HG03060 (cell line): ENCODE measurements at regions not wholly inside any gene's neighbourhood (a gene's known extent, or its start where the extent isn't known, plus 50 kb on each side); places are given as distances from the start of the nearest gene placed in this dataset.
"Not testable (repeated sequence)": the region's sequence is repeated elsewhere in the genome, so short reads cannot be mapped to it uniquely, and the experiment has no call there.

Source experiments
- ATAC-seq: cut with Tn5 transposase; IDR thresholded peaks from one replicate; pipeline ENCODE4 v1.9.1; 2021; ENCODE audit warnings: low read depth, moderate number of reproducible peaks; ENCODE audit not compliant: unreplicated experiment

DNA sequence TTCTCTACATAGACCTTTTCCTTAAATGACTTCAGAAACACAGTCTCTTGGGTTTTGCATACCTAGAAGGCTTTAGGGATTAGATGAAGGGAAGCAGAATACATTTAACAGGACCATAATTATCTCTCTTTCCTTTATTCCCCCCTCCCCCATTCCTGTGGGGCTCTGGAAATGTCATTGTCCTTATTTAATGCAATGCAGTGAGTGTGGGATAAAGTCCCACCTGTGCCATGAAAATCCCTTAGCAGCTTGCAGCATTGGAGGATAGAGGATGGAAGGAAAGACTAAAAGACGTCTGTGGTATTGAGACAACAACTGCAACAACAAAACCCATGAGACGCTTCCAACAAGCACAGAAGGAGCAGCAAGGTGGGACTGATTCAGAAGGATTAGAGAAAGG, 117.8 kb upstream of the DCC start:
- ATAC-seq, result no peak

DNA sequence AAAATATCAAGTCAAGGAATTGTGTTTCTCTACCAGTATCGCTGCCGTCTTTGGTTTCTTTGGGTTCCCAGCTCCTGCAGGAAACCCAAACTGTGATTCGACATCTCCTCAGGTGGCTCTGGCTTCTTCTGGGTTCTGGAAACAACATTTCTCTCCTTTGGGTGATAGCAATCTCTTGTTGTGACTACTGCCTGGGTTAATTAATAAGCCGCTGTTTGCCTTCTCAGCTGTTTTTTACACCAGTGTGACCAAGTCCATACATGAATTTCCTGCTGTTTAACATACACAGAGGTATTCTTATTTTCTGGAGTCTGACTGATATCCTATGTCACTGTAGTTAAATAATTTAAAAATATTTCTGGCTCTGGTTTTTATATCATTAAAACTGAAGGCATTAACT, 112.5 kb upstream of the DCC start:
- ATAC-seq, result no peak

DNA sequence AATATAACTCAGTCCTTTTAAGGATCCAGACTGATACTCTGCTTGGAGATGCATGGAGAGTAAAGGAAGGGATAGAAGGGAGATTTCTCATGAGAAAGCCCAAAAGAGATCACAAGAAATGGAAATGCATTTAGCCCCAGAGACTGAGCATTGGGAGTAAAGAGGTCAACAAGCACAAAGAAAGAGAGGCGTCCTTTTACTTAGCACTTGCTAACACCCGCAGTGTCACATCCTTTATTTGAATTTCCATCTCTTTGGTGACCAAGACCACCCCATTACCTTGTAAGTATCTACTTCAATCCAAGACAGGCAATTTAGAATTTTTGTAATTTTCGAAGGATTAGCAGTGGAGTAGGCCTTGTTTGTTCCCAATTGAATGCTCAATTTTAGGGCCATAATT, 111.8 kb upstream of the DCC start:
- ATAC-seq, result no peak

DNA sequence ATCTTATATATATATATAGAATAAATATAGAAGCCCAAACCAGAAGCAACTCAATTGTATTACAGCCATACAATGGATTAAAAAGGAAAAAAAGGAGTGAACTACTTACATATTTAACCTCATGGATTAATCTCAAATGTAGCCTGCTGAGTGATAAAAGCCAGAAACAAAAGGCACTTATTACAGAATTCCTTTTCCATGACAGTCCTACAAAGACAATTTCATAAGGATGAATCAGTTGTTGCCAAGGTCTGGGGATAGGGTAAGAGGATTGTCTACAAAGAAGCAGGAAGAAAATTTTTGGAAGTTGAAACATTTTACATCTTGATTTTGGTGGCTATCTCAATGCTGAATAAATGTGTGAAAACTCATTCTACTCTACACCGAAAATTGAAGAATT, 103.9 kb upstream of the DCC start:
- no peak for ATAC-seq

DNA sequence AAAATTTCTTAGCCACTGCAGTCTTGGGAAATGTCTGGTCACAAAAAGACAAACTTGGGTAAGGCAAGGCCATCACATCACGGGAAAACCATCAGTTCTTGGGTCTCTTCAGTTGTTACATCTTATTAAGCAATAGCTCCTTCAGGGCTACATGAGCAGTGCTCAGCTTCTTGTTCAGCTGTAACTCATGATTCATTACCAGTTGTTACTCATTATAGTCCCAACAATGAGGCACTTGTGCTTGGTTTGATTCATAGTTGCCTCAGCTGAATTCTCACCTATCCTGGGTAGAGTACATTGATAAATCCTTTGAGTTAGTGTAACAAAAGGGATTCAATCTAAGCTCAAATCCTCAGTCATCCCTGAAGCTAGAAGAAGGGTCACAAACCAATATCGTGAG, 102.4 kb upstream of the DCC start:
- ATAC-seq, result no peak

DNA sequence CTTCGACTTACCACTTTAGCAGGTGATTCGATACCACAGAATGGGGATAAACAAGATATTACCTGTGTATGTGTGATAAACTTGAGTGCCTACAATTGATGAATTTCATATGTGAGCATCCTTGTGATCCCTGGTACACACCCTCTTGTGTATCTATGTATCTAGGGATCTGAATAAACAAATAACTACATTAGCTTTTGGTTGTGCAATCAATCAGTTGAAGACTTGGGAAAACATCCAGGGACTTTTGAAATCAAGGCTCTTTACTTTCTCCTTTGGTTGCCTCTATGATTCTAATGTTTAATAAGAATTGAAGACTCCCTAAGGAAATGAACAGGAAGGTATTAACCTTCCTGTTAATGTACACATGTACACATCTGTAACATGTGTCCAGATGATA, 97.3 kb upstream of the DCC start:
- no peak for ATAC-seq

DNA sequence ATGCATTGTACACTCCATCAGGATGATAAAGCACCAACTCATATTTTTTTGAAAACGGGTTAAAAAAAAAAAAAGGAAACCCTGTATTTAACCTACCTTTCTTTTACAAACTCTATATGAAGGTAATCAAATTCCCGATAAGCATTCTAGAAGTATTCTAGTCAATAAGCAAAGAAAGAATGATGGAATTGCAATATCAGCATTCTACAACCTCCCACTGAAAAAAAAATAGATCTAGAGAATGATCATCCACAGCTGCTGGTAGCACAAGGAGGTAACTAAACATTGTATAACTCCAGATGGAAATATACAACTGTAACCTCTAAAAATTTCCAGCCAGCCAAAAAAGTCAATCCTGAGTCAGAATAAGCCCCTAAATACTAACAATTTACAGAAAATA, 95.3 kb upstream of the DCC start:
- no peak for ATAC-seq

DNA sequence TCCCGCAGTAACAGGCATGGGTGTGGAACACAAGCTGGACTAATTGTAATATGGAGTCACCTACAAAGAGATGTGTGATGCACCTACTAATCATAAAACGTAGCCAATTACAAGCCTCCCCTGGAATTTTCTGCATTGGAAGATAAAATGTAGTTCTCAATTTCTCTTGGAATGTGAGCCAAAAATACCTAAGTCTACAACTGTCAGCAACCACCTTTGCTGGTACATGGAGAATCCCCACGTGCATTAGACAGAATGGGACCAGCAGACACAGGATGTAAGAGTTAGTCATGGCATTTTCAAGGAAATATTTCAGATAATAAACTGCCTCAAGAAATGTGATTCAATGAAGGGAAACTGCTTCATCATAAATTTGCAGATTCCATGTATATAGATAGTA, 85.6 kb upstream of the DCC start:
- no peak for ATAC-seq

DNA sequence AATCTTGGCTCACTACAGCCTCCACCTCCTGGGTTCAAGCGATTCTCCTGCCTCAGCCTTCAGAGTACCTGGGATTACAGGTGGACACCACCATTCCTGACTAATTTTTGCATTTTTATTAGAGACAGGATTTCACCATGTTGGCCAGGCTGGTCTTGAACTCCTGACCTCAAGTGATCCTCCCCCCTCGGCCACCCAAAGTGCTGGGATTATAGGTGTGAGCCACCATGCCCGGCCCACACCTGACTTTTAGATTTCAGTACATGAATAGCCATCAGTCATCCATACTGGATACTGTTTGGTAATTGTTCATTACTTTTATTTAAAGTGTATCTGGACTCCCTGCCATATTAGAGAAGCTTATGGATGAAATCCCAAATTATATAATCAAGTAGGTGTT, 82.6 kb upstream of the DCC start:
- ATAC-seq, result not testable (repeated sequence)

DNA sequence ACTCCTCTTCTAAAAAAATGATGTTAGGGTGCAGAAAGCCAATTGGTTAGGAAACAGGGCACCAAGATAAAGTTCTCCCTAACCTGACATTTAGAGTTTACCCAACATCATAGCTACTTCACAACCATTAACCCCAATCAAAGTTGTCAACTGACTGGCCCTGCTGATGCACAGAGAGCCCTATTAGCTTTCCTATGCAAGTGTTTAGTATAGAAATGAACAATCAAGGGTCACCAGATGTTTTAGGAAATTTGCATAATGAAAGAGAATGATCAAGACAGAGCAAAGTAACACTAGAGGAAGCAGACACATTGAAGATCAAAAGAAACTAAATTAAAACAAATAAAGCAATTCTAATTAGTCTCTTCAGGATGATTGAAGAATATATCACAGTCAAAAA, 64.2 kb upstream of the DCC start:
- ATAC-seq, result no peak

DNA sequence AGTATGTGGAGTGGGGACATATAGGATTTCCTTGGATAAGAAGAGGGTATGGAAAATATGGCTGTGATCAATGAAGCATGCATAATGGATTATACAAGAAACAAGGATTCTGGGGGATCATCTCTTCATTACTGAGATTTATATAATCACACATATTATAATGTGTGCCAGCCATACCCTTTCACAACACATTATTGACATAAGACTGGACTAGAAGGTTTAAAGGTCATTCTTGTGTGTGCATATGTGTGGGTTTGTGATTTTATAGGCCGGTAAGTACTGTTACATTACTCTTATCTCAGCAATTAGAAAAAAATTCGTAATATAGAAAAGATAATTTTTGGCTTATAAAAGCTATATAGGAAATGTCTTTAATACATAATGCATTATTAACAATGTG, 62.2 kb upstream of the DCC start:
- no peak for ATAC-seq

DNA sequence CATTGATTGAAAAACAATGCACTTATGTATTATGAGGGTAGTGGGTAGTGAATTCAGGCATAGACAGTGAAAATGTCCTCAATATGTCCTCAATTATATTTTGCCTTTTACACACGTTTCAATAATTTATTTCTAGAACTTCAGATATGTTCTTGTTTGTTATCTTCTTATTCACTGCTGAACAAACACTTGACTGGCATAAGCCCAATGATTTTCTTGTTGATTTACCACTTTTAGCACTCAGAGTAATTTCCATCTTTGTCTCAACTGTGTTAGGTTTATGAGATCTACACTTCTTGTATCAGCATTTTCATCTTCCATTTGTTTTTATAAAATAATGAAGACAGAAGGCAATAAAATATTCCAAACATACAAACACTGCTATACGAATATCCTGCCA, 61.8 kb upstream of the DCC start:
- no peak for ATAC-seq

DNA sequence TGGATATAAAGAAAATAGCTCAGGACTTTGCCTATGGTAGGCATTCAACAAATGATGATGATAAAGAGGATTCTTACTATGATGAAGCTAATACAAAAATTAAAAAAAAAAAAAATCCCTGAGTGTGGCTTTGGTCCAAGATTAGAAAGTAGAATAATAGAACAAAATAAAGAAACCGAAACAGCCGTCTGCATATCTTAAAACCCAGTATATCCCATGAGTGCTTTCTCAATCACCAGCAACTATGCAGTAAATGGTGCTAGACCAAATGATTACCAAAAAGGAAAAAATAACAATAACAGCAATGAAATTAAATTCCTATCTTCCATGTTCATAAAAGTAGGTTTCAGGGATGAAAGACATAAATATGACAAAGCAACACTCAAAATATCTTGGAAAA, 59.3 kb upstream of the DCC start:
- ATAC-seq, result no peak

DNA sequence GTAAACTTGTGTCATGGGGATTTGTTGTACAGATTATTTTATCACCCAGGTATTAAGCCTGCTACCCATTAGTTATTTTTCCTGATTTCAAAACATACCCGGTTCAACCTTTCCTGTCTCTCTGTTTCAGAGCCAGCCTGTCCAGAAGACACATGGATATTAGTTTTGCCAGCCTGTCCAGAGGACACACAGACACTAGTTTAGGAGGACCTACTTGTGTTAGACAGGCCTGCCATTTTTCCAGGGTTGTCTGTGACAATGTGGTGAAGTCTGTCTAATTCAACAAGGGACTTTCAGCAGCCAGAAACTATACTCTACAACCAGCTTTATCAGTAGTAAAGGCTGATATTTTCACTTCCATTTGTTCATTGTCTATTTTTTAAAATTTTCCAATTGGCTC, 56.1 kb upstream of the DCC start:
- ATAC-seq, result no peak

DNA sequence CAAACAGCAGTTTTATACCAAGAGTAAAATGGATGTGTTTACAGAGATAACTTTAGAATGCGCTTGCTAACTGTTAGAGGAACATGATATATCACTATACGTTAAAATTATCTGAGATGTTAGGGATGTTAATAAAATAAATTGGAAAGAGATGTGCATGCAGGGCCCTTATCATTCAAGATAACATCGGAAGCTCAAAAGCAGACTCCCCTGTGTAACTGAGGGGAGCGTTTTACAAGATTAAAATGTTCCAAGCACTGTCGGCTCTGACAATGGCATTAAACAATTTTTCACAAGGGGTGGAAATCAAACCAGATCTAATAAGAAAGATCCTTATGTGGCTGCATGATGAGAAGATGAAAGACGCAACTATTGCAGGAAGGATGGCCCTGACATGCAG, 53.3 kb upstream of the DCC start:
- ATAC-seq, result no peak

DNA sequence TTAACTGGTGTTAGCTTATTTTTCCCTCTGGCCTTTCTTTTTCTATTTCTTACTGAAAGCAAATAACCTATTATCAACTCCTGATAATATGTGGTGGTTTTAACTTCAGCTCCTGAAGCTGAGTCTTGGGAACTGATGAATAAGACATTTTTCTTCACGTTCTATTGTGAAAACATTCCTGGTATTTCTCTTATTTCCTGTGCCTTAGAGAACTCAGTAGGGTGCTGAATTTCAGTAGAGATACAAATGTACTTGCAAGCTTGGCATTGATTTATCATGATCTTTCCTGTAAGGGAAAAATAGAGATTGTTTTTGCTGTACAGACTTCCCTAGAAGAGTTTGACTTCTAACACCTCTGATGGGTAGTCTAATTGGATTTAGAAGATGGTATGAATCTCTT, 52.8 kb upstream of the DCC start:
- no peak for ATAC-seq

DNA sequence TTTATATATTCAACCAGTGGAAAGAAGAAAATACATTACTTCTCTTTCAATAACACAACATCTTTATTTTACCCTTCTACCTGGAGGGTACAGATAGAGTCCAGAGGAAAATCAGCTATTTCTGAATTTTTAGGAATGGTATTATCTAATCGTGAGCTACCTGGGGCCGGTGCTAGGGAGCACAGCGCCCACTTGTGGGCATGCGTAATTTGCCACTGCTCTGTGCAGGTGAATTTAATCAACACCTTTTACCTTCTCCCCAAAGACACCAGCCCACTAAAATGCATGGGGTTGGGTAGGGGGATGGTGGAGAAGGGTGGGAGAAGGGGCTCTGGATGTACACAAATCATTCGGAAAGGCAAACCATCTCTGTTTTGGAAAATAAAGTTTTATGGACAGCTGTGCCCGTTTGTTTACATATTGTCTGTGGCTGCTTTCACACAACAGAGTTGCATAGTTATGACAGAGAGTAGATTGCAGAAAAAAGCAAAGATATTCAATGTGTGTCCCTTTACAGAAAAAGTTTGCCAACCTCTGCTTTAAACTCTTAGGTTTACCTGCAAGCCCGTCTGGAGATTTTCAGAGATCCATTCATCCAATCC, 51.5 kb upstream of the DCC start:
- ATAC-seq, result no peak

DNA sequence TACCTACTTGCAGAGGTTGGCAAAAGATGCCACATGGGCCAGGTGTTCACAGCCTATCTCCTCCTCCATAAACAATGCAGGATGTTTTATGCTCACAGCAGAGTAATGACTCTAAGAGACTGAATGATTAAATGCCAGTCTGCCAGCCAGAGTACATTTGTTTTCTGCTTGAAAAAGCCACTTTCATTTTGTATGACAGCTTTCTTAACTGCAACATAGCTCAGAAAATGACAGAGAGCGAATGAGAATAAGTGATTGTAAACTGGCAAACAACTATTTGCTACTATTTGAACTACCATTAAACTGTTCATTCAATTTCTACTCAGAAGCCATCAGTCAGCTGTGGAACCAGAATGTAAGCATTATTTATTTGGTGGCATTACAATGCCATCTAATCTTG, 50.6 kb upstream of the DCC start:
- no peak for ATAC-seq
